ENCODE measurements at regions not wholly inside any gene's neighbourhood (a gene's known extent, or its start where the extent isn't known, plus 50 kb on each side); places are given as distances from the start of the nearest gene placed in this dataset.

DNA sequence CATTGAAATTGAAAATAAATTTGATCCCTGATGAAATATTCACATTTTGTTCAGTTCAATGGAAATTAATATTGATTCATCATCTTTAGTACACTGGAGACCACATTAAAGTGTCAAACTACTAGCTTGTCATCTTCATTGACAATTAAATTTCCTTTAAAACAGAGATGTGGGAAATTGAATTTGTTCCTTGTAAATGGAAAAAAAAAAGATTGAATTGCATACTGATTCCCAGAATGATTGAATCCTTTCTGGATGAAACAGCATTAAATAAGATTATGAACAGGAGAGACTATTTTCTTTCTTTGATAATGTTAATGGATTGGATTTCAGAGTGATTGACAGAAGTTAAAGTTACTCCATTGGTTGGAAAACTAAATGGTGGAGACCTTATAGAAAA lies 241.3 kb upstream of the CNTNAP2 start:
- H3K4me1 ChIP-seq (ENCODE audit: control insufficient read depth in 1 of 2, low read depth in 2 of 2): no peaks in the 10 kb centered on the region
- no peak overlapping the region for H3K4me3 ChIP-seq
- H3K27ac ChIP-seq: no peak overlapping the region
- H3K9me3 ChIP-seq: no peaks in the 10 kb centered on the region
- H3K27me3 ChIP-seq (replicated peaks; ENCODE audit: insufficient read depth): no peaks in the 10 kb centered on the region
- TF ChIP-seq, protein P1, sequence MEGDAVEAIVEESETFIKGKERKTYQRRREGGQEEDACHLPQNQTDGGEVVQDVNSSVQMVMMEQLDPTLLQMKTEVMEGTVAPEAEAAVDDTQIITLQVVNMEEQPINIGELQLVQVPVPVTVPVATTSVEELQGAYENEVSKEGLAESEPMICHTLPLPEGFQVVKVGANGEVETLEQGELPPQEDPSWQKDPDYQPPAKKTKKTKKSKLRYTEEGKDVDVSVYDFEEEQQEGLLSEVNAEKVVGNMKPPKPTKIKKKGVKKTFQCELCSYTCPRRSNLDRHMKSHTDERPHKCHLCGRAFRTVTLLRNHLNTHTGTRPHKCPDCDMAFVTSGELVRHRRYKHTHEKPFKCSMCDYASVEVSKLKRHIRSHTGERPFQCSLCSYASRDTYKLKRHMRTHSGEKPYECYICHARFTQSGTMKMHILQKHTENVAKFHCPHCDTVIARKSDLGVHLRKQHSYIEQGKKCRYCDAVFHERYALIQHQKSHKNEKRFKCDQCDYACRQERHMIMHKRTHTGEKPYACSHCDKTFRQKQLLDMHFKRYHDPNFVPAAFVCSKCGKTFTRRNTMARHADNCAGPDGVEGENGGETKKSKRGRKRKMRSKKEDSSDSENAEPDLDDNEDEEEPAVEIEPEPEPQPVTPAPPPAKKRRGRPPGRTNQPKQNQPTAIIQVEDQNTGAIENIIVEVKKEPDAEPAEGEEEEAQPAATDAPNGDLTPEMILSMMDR (IDR thresholded peaks at IDR 0.05): no peak
- DNase-seq (ENCODE audit: low spot score) (no peak), ATAC-seq (ENCODE audit: insufficient number of reproducible peaks, low FRiP score, low read depth) (no peak)
- no peaks in the 10 kb centered on the region for H3K36me3 ChIP-seq

DNA sequence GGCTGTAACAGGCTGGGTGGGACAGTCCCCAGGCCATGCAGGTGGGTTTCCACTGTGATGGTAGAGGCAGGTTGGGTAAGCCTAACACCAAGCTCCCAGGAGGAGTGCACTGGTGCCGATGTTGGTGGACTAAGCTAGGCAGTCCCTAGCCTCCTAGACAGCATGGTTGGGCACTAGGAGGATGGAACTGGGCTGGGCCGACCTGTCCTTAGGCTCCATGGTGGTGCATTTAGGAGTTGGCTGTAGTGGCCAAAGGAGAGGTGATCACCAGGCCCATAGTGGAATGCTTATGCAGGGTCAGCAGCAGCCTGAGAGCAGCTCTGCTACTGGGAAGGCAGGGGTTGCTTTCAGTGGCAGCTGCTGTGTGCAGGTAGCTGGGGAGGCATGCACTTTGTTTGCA lies 247.7 kb upstream of the CNTNAP2 start:
- H3K4me3 ChIP-seq: no peak overlapping the region
- ATAC-seq (ENCODE audit: insufficient number of reproducible peaks, low FRiP score, low read depth) (no peak), DNase-seq (ENCODE audit: low spot score) (no peak)
- H3K9me3 ChIP-seq: peaks cover 8% of the 10 kb centered on the region
- no peak overlapping the region for H3K27ac ChIP-seq
- H3K4me1 ChIP-seq (ENCODE audit: control insufficient read depth in 1 of 2, low read depth in 2 of 2): no peaks in the 10 kb centered on the region
- TF ChIP-seq, protein P1 (IDR thresholded peaks at IDR 0.05): no peak
- H3K36me3 ChIP-seq: no peaks in the 10 kb centered on the region
- H3K27me3 ChIP-seq (replicated peaks; ENCODE audit: insufficient read depth): no peaks in the 10 kb centered on the region

DNA sequence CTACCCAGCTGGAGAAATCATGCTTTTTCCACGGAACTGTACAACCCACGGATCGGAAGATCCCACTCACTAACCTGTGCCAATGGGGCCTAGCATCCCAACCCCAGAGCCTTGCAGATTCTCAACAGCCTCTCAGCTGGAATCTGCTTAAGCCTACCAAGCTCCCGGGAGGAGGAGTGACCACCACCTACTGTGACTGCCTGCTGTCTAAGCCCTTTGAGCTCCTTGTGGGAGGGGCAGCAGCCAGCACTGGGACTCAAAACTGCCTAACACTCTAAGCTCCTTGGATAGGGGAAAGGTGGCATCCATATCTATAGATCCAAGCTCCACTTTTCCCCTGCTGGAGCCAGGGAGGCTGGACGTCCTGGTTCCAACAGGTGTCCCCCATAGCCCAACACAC lies 254.4 kb upstream of the CNTNAP2 start:
- no peak for ATAC-seq (ENCODE audit: insufficient number of reproducible peaks, low FRiP score, low read depth)
- Histone ChIP-seq H3K36me3 (no peaks in the 10 kb centered on the region), H3K27me3 (replicated peaks; ENCODE audit: insufficient read depth) (no peaks in the 10 kb centered on the region), H3K27ac (no peak overlapping the region), H3K9me3 (peaks cover 4% of the 10 kb centered on the region), H3K4me1 (ENCODE audit: control insufficient read depth in 1 of 2, low read depth in 2 of 2) (no peaks in the 10 kb centered on the region), H3K4me3 (no peak overlapping the region)
- DNase-seq (ENCODE audit: low spot score): no peak
- TF ChIP-seq, protein P1 (IDR thresholded peaks at IDR 0.05): no peak

DNA sequence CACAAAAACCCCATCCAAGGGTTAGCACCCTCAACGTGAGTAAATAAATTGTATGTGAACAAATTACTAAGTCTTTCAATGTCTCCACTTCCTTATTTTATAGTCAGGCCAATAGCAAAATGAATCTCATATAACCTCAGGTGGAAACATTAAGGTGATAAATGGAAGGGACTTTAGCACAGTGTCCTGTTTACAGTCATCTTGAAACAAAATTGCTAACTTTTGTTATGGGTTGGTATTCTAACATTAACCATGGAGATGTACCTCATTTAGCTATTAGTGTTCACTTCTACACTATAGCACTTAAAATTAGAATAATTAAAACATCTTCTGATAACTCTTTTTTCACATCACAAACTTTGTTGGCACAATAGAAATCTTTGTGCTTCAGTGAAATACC lies 255.8 kb upstream of the CNTNAP2 start:
- no peaks in the 10 kb centered on the region for H3K4me1 ChIP-seq (ENCODE audit: control insufficient read depth in 1 of 2, low read depth in 2 of 2)
- TF ChIP-seq, protein P1 (IDR thresholded peaks at IDR 0.05): no peak
- no peak overlapping the region for H3K4me3 ChIP-seq
- no peaks in the 10 kb centered on the region for H3K27me3 ChIP-seq (replicated peaks; ENCODE audit: insufficient read depth)
- H3K36me3 ChIP-seq: no peaks in the 10 kb centered on the region
- no peak for ATAC-seq (ENCODE audit: insufficient number of reproducible peaks, low FRiP score, low read depth)
- no peaks in the 10 kb centered on the region for H3K9me3 ChIP-seq
- no peak overlapping the region for H3K27ac ChIP-seq
- no peak for DNase-seq (ENCODE audit: low spot score)

DNA sequence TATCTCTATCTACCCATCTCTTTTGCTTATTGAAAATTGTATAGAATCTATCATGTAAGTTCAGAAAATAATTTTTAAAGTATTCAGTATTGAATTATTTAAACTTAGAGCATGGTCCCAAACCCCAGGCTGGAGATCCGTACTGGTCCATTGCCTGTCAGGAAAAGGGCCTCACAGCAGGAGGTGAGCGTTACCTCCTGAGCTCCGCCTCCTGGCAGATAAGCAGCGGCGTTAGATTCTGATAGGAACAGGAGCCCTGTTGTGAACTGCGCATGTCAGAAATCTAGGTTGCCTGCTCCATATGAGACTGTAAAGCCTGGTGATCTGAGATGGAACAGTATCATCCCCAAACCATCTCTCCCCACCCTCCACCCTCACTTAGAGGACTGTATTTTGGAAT lies 266.0 kb upstream of the CNTNAP2 start:
- no peak overlapping the region for H3K27ac ChIP-seq

More for the DNA sequence above, 266.0 kb upstream of the CNTNAP2 start:
- Histone ChIP-seq H3K36me3 (no peaks in the 10 kb centered on the region), H3K27me3 (replicated peaks; ENCODE audit: insufficient read depth) (no peaks in the 10 kb centered on the region), H3K4me3 (no peak overlapping the region), H3K4me1 (ENCODE audit: control insufficient read depth in 1 of 2, low read depth in 2 of 2) (no peaks in the 10 kb centered on the region), H3K9me3 (no peaks in the 10 kb centered on the region)
- DNase-seq (ENCODE audit: low spot score) (no peak), ATAC-seq (ENCODE audit: insufficient number of reproducible peaks, low FRiP score, low read depth) (no peak)
- TF ChIP-seq, protein P1 (IDR thresholded peaks at IDR 0.05): no peak

All from thoracic aorta (tissue), 2 donors.